G401.6 (cell line): ENCODE measurements at regions not wholly inside any gene's neighbourhood (a gene's known extent, or its start where the extent isn't known, plus 50 kb on each side); places are given as distances from the start of the nearest gene placed in this dataset.
"Not testable (repeated sequence)": the region's sequence is repeated elsewhere in the genome, so short reads cannot be mapped to it uniquely, and the experiment has no call there.

ENCODE experiments used
- FAIRE-seq: peaks from 2 replicates; lab custom pipeline; 2012; peaks lifted over from hg19 to GRCh38; lab: Jason Lieb, UNC

DNA sequence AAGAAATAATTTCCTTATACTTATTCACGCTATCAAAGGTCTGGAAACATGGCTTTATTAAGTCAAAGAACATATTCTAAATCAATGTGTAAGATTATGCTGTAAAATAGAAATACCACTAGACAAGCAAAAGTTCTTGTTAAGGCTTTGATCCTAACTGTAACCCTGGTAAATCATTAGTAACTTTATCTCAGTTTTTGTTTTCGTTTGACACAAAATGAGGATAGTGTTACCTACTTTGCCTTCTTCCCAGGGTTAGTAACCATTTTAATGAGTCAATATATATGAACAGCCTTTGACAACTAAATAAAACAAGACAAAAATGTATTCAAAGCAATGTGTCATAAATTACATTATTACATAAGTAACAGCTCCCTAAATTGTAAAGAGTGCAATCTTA, 1336.3 kb downstream of the FAM181B start:
- FAIRE-seq, result no peak

- FAIRE-seq, result no peak
Observed at GRCh38 chr11:81394311-81394710, 1339.4 kb downstream of the FAM181B start.

GRCh38 chr11:81388326-81388725, 1345.3 kb downstream of the FAM181B start:
- no peak for FAIRE-seq

DNA sequence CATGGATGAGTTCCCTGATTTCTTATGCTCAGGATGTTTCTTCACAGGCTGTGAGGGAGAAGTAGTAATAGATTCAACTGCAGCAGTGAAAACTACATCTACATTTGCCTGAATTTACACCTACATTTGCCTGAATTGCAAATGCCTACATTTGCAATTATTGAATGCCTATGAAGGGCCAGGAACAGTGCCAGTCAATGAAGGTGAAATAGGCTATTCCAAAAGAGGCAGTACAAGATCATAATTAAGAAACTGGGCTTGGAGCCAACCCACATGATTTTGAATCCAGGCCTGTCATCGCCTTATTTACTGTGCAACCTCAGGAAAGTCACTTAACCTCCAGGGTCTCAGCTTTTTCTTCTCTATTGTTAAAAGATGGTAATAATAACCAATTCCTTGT, 1353.3 kb downstream of the FAM181B start:
- no peak for FAIRE-seq

DNA sequence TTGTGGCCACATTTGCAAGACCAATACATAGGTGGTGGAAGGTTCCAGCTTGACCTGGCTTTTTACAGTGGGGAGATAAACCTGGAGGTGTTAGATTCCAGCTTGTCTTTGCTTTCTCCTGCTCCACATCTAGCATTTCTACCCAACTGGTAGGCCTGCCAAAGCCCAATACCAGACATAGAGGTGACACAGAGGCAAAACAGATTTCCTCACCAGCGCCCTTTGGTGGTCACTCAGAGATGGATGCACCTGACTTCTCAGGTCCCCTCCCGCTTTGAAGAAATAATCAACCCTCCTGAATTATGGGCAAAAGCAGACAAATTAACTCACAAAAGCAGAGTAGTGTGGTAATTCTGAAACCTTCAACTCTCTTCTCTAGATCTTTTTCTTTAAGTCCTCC, 1356.2 kb downstream of the FAM181B start:
- FAIRE-seq, result no peak

GRCh38 chr11:81373986-81374385, 1359.7 kb downstream of the FAM181B start:
- FAIRE-seq, result no peak

DNA sequence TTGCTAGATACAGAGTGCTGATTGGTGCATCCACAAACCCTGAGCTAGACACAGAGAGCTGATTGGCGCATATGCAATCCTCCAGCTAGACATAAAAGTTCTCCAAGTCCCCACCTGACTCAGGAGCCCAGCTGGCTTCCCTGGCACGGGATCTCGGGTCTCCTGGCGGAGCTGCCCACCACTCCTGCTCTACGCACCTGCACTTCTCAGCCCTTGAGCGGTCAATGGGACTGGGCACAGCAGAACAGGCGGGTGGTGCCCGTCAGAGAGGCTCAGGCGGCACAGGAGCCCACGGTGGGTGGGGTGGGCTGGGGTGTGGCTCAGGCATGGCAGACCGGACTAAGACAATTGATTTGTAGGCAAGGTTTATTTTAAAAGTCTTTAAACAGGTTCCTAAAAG, 1365.5 kb downstream of the FAM181B start:
- FAIRE-seq, result no peak

- FAIRE-seq, result no peak
Observed at GRCh38 chr11:81365496-81365895, 1368.2 kb downstream of the FAM181B start.

GRCh38 chr11:81359476-81359875, 1374.2 kb downstream of the FAM181B start:
- FAIRE-seq, result no peak

- no peak for FAIRE-seq
Observed at GRCh38 chr11:81345609-81346008, 1388.1 kb downstream of the FAM181B start.

- no peak for FAIRE-seq
Observed at GRCh38 chr11:81342966-81343365, 1390.7 kb downstream of the FAM181B start.

GRCh38 chr11:81340225-81340624, 1393.4 kb downstream of the FAM181B start:
- FAIRE-seq, result no peak

DNA sequence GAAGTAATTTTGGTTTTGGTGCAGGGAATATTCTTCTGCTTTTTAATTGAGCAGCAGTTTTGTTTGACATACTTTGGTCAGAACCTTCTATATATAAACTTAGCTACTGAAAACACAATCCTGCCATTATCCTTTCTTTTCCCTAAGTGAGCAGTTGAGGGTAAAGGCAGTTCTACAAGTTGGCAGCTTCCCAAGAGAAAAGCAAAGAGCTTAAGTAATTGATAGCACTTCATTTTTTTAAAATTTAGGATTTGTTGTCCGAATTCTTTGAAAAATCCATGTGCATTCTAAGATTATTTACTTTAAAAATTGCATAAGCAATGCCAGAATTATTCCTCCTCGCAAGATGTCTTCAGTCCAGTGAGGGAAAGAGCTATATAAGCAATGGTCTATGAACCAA, 1394.1 kb downstream of the FAM181B start:
- no peak for FAIRE-seq

- no peak for FAIRE-seq
Observed at GRCh38 chr11:81337756-81338155, 1395.9 kb downstream of the FAM181B start.

DNA sequence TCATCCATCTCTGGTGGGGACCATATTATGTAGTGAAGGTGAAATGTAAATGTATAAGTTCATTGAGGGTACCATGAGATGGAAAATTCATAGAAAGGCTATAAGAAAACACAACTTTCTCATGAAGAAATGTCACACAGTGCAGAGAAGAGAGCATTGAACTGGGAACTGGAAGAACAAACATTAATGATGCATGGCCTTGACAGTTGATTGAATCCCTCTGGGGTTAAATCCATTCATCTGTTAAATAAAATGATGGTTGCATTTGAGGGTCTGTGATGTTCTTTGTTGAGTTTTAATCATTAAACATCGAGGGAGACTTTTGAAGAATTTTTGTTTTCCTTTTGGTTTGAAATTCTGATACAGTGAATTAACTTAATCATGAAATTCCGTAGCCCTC, 1401.4 kb downstream of the FAM181B start:
- no peak for FAIRE-seq

GRCh38 chr11:81331611-81332235, 1401.9 kb downstream of the FAM181B start:
- no peak for FAIRE-seq

GRCh38 chr11:81331088-81331487, 1402.6 kb downstream of the FAM181B start:
- FAIRE-seq, result no peak

DNA sequence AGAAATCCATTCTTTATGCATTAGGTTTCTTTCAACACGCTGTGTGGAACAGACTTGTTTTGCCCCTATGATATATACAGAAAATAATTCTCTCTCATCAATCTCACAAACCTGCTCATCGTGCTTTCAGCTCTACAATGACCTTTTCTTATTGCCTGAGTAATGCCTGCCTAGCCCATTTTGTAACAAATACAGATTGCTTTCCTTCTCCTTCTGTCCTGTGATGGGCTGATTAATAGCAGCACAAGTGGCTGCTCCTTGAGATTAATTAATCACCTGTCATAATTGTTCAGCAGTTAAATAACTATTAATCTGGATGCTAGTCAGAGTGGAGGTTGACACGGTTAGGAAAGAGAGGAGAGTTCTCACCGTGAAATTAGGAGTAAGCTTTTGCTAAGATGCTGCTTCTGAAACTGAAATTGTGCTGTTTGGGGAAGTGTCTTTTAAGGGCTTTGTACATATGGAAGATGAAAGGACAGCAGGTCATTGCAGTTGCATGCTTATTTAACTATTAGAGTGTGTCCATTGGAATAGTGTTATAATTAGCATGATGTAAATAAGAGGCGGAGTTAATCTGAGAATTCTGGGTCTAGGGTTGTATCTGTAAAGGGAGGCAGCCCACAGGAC, 1430.5 kb downstream of the FAM181B start:
- no peak for FAIRE-seq

GRCh38 chr11:81301166-81301830, 1432.4 kb downstream of the FAM181B start:
- no peak for FAIRE-seq

DNA sequence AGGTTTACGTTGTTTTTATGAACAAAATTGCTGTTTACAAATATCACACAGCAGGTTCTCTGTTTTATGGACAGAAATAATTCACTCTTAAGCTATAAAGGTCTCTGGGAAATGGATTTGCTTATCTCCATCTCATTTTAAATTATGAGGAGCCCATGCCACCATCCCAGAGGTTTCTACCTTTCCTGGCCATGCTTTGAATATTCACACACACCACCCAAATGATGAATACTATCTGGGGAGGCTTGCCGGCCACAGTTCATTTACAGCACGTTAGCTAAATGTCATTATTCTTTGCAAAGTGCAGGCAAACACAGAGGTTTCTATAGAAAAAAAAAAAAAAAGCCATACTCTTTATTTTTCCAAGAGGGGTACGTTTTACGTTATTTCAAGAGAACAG, 1446.7 kb downstream of the FAM181B start:
- FAIRE-seq, result no peak

- FAIRE-seq, result no peak
Observed at GRCh38 chr11:81286550-81286949, 1447.1 kb downstream of the FAM181B start.

DNA sequence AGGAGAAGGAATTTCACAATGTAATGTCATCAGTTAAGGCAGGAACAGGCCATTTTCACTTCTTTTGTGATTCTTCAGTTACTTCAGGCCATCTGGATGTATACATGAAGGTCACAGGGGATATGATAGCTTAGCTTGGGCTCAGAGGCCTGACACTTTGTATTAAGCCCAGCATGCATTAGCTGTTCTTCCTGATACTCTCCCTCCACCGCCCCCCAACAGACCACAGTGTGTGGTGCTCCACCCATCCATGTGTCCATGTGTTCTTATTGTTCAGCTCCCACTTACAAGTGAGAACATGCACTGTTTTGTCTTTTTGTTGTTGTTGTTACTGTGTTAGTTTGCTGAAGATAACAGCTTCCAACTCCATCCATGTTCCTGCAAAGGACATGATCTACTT, 1453.4 kb downstream of the FAM181B start:
- not testable (repeated sequence) for FAIRE-seq

- FAIRE-seq, result no peak
Observed at GRCh38 chr11:81278991-81279390, 1454.7 kb downstream of the FAM181B start.

- FAIRE-seq, result no peak
Observed at GRCh38 chr11:81270686-81271085, 1463.0 kb downstream of the FAM181B start.
